HG03432 (cell line): ENCODE measurements at regions not wholly inside any gene's neighbourhood (a gene's known extent, or its start where the extent isn't known, plus 50 kb on each side); places are given as distances from the start of the nearest gene placed in this dataset.
"Not testable (repeated sequence)": the region's sequence is repeated elsewhere in the genome, so short reads cannot be mapped to it uniquely, and the experiment has no call there.

Experiments used
- ATAC-seq: cut with Tn5 transposase; IDR thresholded peaks from one replicate; pipeline ENCODE4 v1.9.1; 2021; ENCODE audit warnings: mild to moderate bottlenecking, moderate library complexity; ENCODE audit not compliant: unreplicated experiment

GRCh38 chr9:30519166-30519565 is 1865.3 kb upstream of the ACO1 start:
- no peak for ATAC-seq

GRCh38 chr9:30519756-30520155 is 1864.7 kb upstream of the ACO1 start:
- ATAC-seq: no peak

- ATAC-seq: no peak
These were observed 1862.4 kb upstream of the ACO1 start for GRCh38 chr9:30522061-30522460.

- ATAC-seq: no peak
These were observed 1862.0 kb upstream of the ACO1 start for GRCh38 chr9:30522486-30522885.

GRCh38 chr9:30524311-30524710 is 1860.1 kb upstream of the ACO1 start:
- no peak for ATAC-seq

GRCh38 chr9:30534455-30534854 is 1850.0 kb upstream of the ACO1 start:
- no peak for ATAC-seq

GRCh38 chr9:30534896-30535295 is 1849.5 kb upstream of the ACO1 start:
- ATAC-seq: no peak

- no peak for ATAC-seq
These were observed 1847.9 kb upstream of the ACO1 start for GRCh38 chr9:30536494-30536893.

- ATAC-seq: not testable (repeated sequence)
These were observed 1844.7 kb upstream of the ACO1 start for GRCh38 chr9:30539696-30540095.

- ATAC-seq: no peak
These were observed 1809.9 kb upstream of the ACO1 start for GRCh38 chr9:30574355-30575151.

- ATAC-seq: no peak
These were observed 1809.2 kb upstream of the ACO1 start for GRCh38 chr9:30575218-30575617.

- no peak for ATAC-seq
These were observed 1808.8 kb upstream of the ACO1 start for GRCh38 chr9:30575691-30576090.

- no peak for ATAC-seq
These were observed 1804.6 kb upstream of the ACO1 start for GRCh38 chr9:30579810-30580209.

- no peak for ATAC-seq
These were observed 1802.2 kb upstream of the ACO1 start for GRCh38 chr9:30582240-30582639.

GRCh38 chr9:30584559-30584958 is 1799.9 kb upstream of the ACO1 start:
- ATAC-seq: no peak

GRCh38 chr9:30591461-30591860 is 1793.0 kb upstream of the ACO1 start:
- ATAC-seq: no peak

- ATAC-seq: no peak
These were observed 1786.8 kb upstream of the ACO1 start for GRCh38 chr9:30597608-30598007.

GRCh38 chr9:30605936-30606335 is 1778.5 kb upstream of the ACO1 start:
- ATAC-seq: no peak

- no peak for ATAC-seq
These were observed 1774.7 kb upstream of the ACO1 start for GRCh38 chr9:30609713-30610112.

GRCh38 chr9:30616782-30617181 is 1767.7 kb upstream of the ACO1 start:
- ATAC-seq: not testable (repeated sequence)

GRCh38 chr9:30622561-30622960 is 1761.9 kb upstream of the ACO1 start:
- ATAC-seq: no peak

GRCh38 chr9:30628915-30629567 is 1755.4 kb upstream of the ACO1 start:
- ATAC-seq: peak; percentile 54
